Aorta (tissue), 5 donors: ENCODE measurements at regions not wholly inside any gene's neighbourhood (a gene's known extent, or its start where the extent isn't known, plus 50 kb on each side); places are given as distances from the start of the nearest gene placed in this dataset.

Experiments
- ATAC-seq: fragments of 200-7000 bp; cut with Tn5 transposase; one replicate; pipeline ENCODE4 v1.9.1; 2022; ENCODE audit warnings: moderate library complexity; ENCODE audit not compliant: low FRiP score
- DNase-seq, 2 donors: peaks; one replicate each; pipeline ENCODE4 v3.0.0-alpha.2; 2020
- H3K27ac ChIP-seq, 2 donors: one replicate each; pipeline ENCODE4 v1.5.1; 2013; ENCODE audit warnings: low read length in 2 of 2, mild to moderate bottlenecking in 2 of 2, moderate library complexity in 2 of 2, control low read depth in 1 of 2, inconsistent platforms in 1 of 2, low read depth in 1 of 2
- H3K27me3 ChIP-seq, 2 donors: one replicate each; pipeline ENCODE4 v1.6.1; 2013; ENCODE audit warnings: control low read depth in 1 of 2, low read length in 1 of 2, mild to moderate bottlenecking in 1 of 2, moderate library complexity in 1 of 2; ENCODE audit not compliant: insufficient read depth in 2 of 2, control insufficient read depth in 1 of 2
- H3K36me3 ChIP-seq, 2 donors: one replicate each; pipeline ENCODE4 v1.6.1; 2013; ENCODE audit warnings: control low read depth in 1 of 2, low read length in 1 of 2, mild to moderate bottlenecking in 1 of 2; ENCODE audit not compliant: insufficient read depth in 2 of 2, control insufficient read depth in 1 of 2
- H3K4me1 ChIP-seq, 2 donors: one replicate each; pipeline ENCODE4 v1.6.1; 2013; ENCODE audit warnings: low read length in 2 of 2, control low read depth in 1 of 2, mild to moderate bottlenecking in 1 of 2, moderate library complexity in 1 of 2; ENCODE audit not compliant: insufficient read depth in 2 of 2, control insufficient read depth in 1 of 2
- H3K4me3 ChIP-seq, 2 donors: one replicate each; pipeline ENCODE4 v1.5.1; 2013; ENCODE audit warnings: low read length in 2 of 2, control low read depth in 1 of 2, mild to moderate bottlenecking in 1 of 2
- H3K9me3 ChIP-seq: one replicate; pipeline ENCODE4 v1.6.1; 2013; ENCODE audit warnings: mild to moderate bottlenecking, low read length; ENCODE audit not compliant: control insufficient read depth
- WGBS, 2 donors: extraction: QIAGEN DNeasy Blood & Tissue Kit; methylation state at CpG; one replicate each; pipeline ENCODE4 v1.1.7; 2013; 5-methylcytosine and 5-hydroxymethylcytosine counted together
- intact Hi-C, 2 donors: fragments of 100-400 bp; cut with DNase I; formaldehyde crosslinking; loops; one replicate each; pipeline versions ENCODE4 v1.14.2 to v1.15.0; 2022
- donor health status: healthy with polysubstance abuse.
- donor health status: Bipolar disorder and iron deficiency.
- donor health status: DM: no; HTN: no; CAD: no.
- donor health status: DM: no; HTN: no; CAD: no.
- donor health status: DM: yes; HTN: yes; CAD: no.

- Histone ChIP-seq H3K9me3 (peaks cover 1% of the 10 kb centered on the region), H3K4me1 (no peaks in the 10 kb centered on the region), H3K27me3 (no peaks in the 10 kb centered on the region), H3K36me3 (no peaks in the 10 kb centered on the region), H3K4me3 (no peak overlapping the region), H3K27ac (no peak overlapping the region)
- 93 to 99% methylated on average over 2 of the region's 2 CpGs for WGBS, 2 donors
- DNase-seq (no peak), ATAC-seq (no peak)
- intact Hi-C loops: no loop called here
Observed at GRCh38 chr15:87345961-87346360, 910.6 kb downstream of the NTRK3 start.

- WGBS, 2 donors: 61 to 71% methylated on average over 3 of the region's 3 CpGs
- Histone ChIP-seq H3K9me3 (peaks cover 1% of the 10 kb centered on the region), H3K27me3 (no peaks in the 10 kb centered on the region), H3K27ac (no peak overlapping the region), H3K4me1 (no peaks in the 10 kb centered on the region), H3K4me3 (no peak overlapping the region), H3K36me3 (no peaks in the 10 kb centered on the region)
- no peak for DNase-seq
- intact Hi-C loops: no loop called here
- ATAC-seq: no peak
Observed at GRCh38 chr15:87343966-87344365, 912.6 kb downstream of the NTRK3 start.

- Histone ChIP-seq H3K4me3 (no peak overlapping the region), H3K27me3 (no peaks in the 10 kb centered on the region), H3K27ac (no peak overlapping the region), H3K36me3 (no peaks in the 10 kb centered on the region), H3K4me1 (no peaks in the 10 kb centered on the region), H3K9me3 (no peaks in the 10 kb centered on the region)
- ATAC-seq: no peak
- intact Hi-C loops: no loop called here
- DNase-seq: no peak
Observed at GRCh38 chr15:87340370-87340769, 916.2 kb downstream of the NTRK3 start.

GRCh38 chr15:87326269-87326668 lies 930.3 kb downstream of the NTRK3 start:
- intact Hi-C loops: no loop called here
- H3K4me1 ChIP-seq: no peaks in the 10 kb centered on the region
- H3K4me3 ChIP-seq: no peak overlapping the region
- no peak overlapping the region for H3K27ac ChIP-seq
- DNase-seq: no peak
- H3K27me3 ChIP-seq: no peaks in the 10 kb centered on the region
- WGBS, 2 donors: 18 to 28% methylated on average over 1 of the region's 1 CpG
- ATAC-seq: no peak
- no peaks in the 10 kb centered on the region for H3K9me3 ChIP-seq
- no peaks in the 10 kb centered on the region for H3K36me3 ChIP-seq

GRCh38 chr15:87322870-87323269 lies 933.7 kb downstream of the NTRK3 start:
- Histone ChIP-seq H3K9me3 (no peaks in the 10 kb centered on the region), H3K4me3 (no peak overlapping the region), H3K27me3 (no peaks in the 10 kb centered on the region), H3K4me1 (no peaks in the 10 kb centered on the region), H3K27ac (no peak overlapping the region), H3K36me3 (no peaks in the 10 kb centered on the region)
- intact Hi-C loops: no loop called here
- ATAC-seq: no peak
- 62 to 73% methylated on average over 1 of the region's 1 CpG for WGBS, 2 donors
- DNase-seq: no peak

GRCh38 chr15:87322265-87322664 lies 934.3 kb downstream of the NTRK3 start:
- no peak overlapping the region for H3K4me3 ChIP-seq
- no peak for DNase-seq
- no peaks in the 10 kb centered on the region for H3K4me1 ChIP-seq
- intact Hi-C loops: no loop called here
- no peak overlapping the region for H3K27ac ChIP-seq
- WGBS, 2 donors: 38% methylated on average over 1 of the region's 1 CpG
- no peaks in the 10 kb centered on the region for H3K27me3 ChIP-seq
- ATAC-seq: no peak
- no peaks in the 10 kb centered on the region for H3K9me3 ChIP-seq
- H3K36me3 ChIP-seq: no peaks in the 10 kb centered on the region

- H3K27me3 ChIP-seq: no peaks in the 10 kb centered on the region
- H3K4me1 ChIP-seq: no peaks in the 10 kb centered on the region
- WGBS, 2 donors: 52 to 59% methylated on average over 3 of the region's 3 CpGs
- no peak overlapping the region for H3K27ac ChIP-seq
- DNase-seq: no peak
- intact Hi-C loops: no loop called here
- no peaks in the 10 kb centered on the region for H3K36me3 ChIP-seq
- peaks cover 2% of the 10 kb centered on the region for H3K9me3 ChIP-seq
- ATAC-seq: no peak
- H3K4me3 ChIP-seq: no peak overlapping the region
Observed at GRCh38 chr15:87317900-87318299, 938.6 kb downstream of the NTRK3 start.

- intact Hi-C loops: no loop called here
- peaks cover 2% of the 10 kb centered on the region for H3K9me3 ChIP-seq
- H3K27me3 ChIP-seq: no peaks in the 10 kb centered on the region
- no peaks in the 10 kb centered on the region for H3K36me3 ChIP-seq
- 32 to 43% methylated on average over 3 of the region's 3 CpGs for WGBS, 2 donors
- no peak overlapping the region for H3K27ac ChIP-seq
- no peak overlapping the region for H3K4me3 ChIP-seq
- H3K4me1 ChIP-seq: no peaks in the 10 kb centered on the region
- DNase-seq (no peak), ATAC-seq (no peak)
Observed at GRCh38 chr15:87312221-87312620, 944.3 kb downstream of the NTRK3 start.

- H3K36me3 ChIP-seq: no peaks in the 10 kb centered on the region
- intact Hi-C loops: loop anchor here in 1 of 2 donors (10.0 kb wide), 1 partner anchor 55 kb away; no protein-coding TSS in a partner anchor
- 62 to 67% methylated on average over 3 of the region's 3 CpGs for WGBS, 2 donors
- H3K27me3 ChIP-seq: no peaks in the 10 kb centered on the region
- H3K27ac ChIP-seq: no peak overlapping the region
- H3K4me1 ChIP-seq: no peaks in the 10 kb centered on the region
- ATAC-seq (no peak), DNase-seq (no peak)
- no peak overlapping the region for H3K4me3 ChIP-seq
- H3K9me3 ChIP-seq: peaks cover 1% of the 10 kb centered on the region
Observed at GRCh38 chr15:87300146-87300545, 956.4 kb downstream of the NTRK3 start.
